K562 (cell line): ENCODE measurements at regions not wholly inside any gene's neighbourhood (a gene's known extent, or its start where the extent isn't known, plus 50 kb on each side); places are given as distances from the start of the nearest gene placed in this dataset.

ENCODE experiments used
- ETV5 ChIP-seq: sonication (generic); formaldehyde crosslinking; IDR thresholded peaks from 2 replicates; pipeline ENCODE4 v1.4.0; 2020; ENCODE audit warnings: low read depth, mild to moderate bottlenecking, missing genetic modification reagents
- MTA1 ChIP-seq: fragments of 450-650 bp; IDR thresholded peaks from 2 replicates; pipeline ENCODE4 v1.6.1; 2017; ENCODE audit warnings: borderline replicate concordance
- NUFIP1 ChIP-seq: fragments of 450-650 bp; IDR thresholded peaks from 2 replicates; pipeline ENCODE4 v1.6.1; 2018; ENCODE audit not compliant: partially characterized antibody
- RFX1 ChIP-seq: fragments of 450-650 bp; IDR thresholded peaks from 2 replicates; pipeline ENCODE4 v1.6.1; 2016; ENCODE audit warnings: mild to moderate bottlenecking, moderate library complexity
- SMARCC2 ChIP-seq: fragments of 450-650 bp; IDR thresholded peaks from 2 replicates; pipeline ENCODE4 v1.6.1; 2017; ENCODE audit warnings: antibody characterized with exemption, moderate library complexity, mild to moderate bottlenecking, low read depth
- TF ChIP-seq, protein P1 (sequence below): fragments of 450-650 bp; IDR thresholded peaks from 2 replicates; pipeline ENCODE4 v1.6.1; 2016; ENCODE audit warnings: borderline replicate concordance
- TF ChIP-seq, protein P2 (sequence below), 3 experiments: IDR thresholded peaks in 2 of 3; conservative IDR thresholded peaks in 1 of 3; 2 replicates each; pipeline ENCODE4 v1.5.1; 2011 to 2012; ENCODE audit warnings: low read length in 3 of 3, mild to moderate bottlenecking in 3 of 3, control low read depth in 2 of 3, improper control_type of control experiment in 1 of 3, inconsistent platforms in 1 of 3, low read depth in 1 of 3, mixed read lengths in 1 of 3, moderate library complexity in 1 of 3; ENCODE audit not compliant: insufficient read depth in 2 of 3
- TF ChIP-seq, protein P3 (sequence below), 2 experiments: fragments of 450-650 bp; formaldehyde crosslinking in 1 of 2; IDR thresholded peaks; 2 replicates each; pipeline versions ENCODE4 v1.4.0 to v1.6.1; 2014 to 2020; ENCODE audit warnings: mild to moderate bottlenecking in 2 of 2, borderline replicate concordance in 1 of 2, low read depth in 1 of 2

DNA sequence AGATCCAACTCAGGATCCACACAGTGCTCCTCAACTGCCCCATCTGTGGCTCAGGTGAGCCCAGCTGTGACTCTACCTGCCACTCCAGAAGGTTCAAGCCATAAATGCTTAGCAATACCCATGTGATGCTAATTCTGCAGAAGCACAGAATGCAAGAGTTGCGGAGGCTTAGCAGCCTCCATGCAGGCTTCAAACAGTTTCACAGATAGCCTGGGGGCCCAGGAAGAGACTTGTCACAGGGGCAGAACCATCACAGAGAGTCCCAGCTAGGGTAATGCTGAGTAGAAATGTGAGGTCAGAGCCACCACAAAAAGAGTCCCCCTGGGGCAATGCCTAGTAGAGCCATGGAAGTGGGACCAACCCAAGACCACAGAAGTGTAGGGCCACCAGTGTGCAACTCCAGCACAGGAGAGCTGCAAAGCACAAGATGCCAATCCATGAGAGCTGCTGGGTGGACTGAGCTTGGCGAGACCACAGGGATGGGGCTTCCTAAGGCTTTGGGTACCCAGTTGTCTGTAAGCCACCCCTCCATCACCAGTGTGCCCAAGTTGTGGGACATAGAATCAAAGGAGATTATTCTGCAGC lies 283.9 kb downstream of the UBE3D start:
- TF ChIP-seq RFX1 = no peak
- TF ChIP-seq, protein P1, sequence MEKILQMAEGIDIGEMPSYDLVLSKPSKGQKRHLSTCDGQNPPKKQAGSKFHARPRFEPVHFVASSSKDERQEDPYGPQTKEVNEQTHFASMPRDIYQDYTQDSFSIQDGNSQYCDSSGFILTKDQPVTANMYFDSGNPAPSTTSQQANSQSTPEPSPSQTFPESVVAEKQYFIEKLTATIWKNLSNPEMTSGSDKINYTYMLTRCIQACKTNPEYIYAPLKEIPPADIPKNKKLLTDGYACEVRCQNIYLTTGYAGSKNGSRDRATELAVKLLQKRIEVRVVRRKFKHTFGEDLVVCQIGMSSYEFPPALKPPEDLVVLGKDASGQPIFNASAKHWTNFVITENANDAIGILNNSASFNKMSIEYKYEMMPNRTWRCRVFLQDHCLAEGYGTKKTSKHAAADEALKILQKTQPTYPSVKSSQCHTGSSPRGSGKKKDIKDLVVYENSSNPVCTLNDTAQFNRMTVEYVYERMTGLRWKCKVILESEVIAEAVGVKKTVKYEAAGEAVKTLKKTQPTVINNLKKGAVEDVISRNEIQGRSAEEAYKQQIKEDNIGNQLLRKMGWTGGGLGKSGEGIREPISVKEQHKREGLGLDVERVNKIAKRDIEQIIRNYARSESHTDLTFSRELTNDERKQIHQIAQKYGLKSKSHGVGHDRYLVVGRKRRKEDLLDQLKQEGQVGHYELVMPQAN = no peak
- no peak for TF ChIP-seq NUFIP1
- TF ChIP-seq, protein P2, sequence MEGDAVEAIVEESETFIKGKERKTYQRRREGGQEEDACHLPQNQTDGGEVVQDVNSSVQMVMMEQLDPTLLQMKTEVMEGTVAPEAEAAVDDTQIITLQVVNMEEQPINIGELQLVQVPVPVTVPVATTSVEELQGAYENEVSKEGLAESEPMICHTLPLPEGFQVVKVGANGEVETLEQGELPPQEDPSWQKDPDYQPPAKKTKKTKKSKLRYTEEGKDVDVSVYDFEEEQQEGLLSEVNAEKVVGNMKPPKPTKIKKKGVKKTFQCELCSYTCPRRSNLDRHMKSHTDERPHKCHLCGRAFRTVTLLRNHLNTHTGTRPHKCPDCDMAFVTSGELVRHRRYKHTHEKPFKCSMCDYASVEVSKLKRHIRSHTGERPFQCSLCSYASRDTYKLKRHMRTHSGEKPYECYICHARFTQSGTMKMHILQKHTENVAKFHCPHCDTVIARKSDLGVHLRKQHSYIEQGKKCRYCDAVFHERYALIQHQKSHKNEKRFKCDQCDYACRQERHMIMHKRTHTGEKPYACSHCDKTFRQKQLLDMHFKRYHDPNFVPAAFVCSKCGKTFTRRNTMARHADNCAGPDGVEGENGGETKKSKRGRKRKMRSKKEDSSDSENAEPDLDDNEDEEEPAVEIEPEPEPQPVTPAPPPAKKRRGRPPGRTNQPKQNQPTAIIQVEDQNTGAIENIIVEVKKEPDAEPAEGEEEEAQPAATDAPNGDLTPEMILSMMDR (IDR thresholded peaks at IDR 0.05 in 2 of 3, conservative IDR thresholded peaks at IDR 0.05 in 1 of 3; ENCODE audit: insufficient read depth in 2 of 3, low read depth in 1 of 3, low read length in 3 of 3) = no peak
- no peak for TF ChIP-seq MTA1
- TF ChIP-seq, protein P3, sequence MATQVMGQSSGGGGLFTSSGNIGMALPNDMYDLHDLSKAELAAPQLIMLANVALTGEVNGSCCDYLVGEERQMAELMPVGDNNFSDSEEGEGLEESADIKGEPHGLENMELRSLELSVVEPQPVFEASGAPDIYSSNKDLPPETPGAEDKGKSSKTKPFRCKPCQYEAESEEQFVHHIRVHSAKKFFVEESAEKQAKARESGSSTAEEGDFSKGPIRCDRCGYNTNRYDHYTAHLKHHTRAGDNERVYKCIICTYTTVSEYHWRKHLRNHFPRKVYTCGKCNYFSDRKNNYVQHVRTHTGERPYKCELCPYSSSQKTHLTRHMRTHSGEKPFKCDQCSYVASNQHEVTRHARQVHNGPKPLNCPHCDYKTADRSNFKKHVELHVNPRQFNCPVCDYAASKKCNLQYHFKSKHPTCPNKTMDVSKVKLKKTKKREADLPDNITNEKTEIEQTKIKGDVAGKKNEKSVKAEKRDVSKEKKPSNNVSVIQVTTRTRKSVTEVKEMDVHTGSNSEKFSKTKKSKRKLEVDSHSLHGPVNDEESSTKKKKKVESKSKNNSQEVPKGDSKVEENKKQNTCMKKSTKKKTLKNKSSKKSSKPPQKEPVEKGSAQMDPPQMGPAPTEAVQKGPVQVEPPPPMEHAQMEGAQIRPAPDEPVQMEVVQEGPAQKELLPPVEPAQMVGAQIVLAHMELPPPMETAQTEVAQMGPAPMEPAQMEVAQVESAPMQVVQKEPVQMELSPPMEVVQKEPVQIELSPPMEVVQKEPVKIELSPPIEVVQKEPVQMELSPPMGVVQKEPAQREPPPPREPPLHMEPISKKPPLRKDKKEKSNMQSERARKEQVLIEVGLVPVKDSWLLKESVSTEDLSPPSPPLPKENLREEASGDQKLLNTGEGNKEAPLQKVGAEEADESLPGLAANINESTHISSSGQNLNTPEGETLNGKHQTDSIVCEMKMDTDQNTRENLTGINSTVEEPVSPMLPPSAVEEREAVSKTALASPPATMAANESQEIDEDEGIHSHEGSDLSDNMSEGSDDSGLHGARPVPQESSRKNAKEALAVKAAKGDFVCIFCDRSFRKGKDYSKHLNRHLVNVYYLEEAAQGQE (IDR thresholded peaks at IDR 0.05; ENCODE audit: borderline replicate concordance) = no peak
- TF ChIP-seq, protein P3 (CRISPR knock-in tag; IDR thresholded peaks at IDR 0.05; ENCODE audit: low read depth) = no peak
- no peak for TF ChIP-seq SMARCC2
- TF ChIP-seq ETV5 (CRISPR knock-in tag) = no peak
